Midbrain (tissue), 1 donor: ENCODE measurements at regions not wholly inside any gene's neighbourhood (a gene's known extent, or its start where the extent isn't known, plus 50 kb on each side); places are given as distances from the start of the nearest gene placed in this dataset.
"Not testable (repeated sequence)": the region's sequence is repeated elsewhere in the genome, so short reads cannot be mapped to it uniquely, and the experiment has no call there.

Experiments used
- DNase-seq: peaks from one replicate; lab custom pipeline; 2025; lab: John Stamatoyannopoulos, UW

- DNase-seq, result no peak
These were observed 479.8 kb upstream of the IMPG1 start for GRCh38 chr6:76552268-76552667.

DNA sequence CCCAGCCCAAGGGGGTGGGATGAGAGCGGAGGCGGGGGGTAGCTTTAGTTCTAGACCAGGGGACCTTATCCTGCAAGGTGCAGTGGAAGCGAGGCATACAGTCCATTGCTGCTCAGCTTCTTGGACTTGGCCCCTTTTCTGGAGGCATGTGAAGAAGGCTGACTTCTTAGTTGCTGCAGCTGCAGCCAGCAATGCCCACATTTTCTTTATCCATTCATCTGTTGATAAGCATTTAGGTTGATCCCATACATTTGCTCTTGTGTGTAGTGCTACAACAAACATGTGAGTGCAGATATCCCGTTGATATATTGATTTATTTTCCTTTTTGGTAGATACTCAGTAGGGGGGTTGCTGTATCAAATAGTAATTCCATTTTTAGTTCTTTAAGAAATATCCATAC is 461.2 kb upstream of the IMPG1 start:
- DNase-seq, result no peak

DNA sequence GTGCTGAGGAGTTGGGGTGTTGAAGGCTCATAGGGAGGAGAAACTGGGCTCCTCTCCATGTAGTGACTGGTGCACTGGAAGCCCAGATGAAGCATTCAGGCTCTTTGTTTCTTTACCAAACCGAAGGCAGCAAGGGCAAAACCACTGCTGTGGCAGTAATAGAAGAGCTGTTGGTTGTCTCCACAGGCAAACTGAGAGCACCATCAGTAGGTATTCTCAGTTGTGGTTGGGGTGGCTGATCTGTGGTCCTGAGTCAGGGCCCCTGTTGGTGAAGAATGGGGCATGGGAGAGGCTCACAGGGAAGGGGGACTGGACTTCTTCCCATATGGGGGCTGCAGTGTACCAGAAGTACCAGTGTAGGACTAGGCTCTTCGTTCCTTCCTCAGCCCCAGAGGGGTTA is 460.2 kb upstream of the IMPG1 start:
- no peak for DNase-seq

GRCh38 chr6:76518443-76518842 is 446.0 kb upstream of the IMPG1 start:
- no peak for DNase-seq

DNA sequence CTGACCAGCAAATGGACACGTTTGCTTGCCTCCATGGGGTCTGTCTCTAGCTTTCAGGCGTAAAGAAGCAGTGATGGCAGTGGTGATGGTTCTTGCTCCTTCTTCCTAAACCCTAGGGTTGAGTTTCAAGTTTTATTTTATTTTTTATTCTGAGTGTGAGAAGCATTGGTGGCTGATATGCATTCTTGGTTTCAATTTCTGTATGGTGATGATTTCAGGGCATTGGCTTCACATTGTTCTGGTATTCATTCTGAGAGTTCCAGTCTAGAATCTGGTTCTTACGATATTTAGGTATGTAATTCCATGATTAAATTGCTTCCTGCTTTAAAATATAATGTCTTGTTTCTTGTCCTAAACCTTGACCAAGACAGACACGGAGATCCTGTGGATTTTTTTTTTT is 444.5 kb upstream of the IMPG1 start:
- DNase-seq, result no peak

- no peak for DNase-seq
These were observed 438.0 kb upstream of the IMPG1 start for GRCh38 chr6:76510489-76510888.

GRCh38 chr6:76509397-76509796 is 436.9 kb upstream of the IMPG1 start:
- no peak for DNase-seq

- DNase-seq, result no peak
These were observed 434.3 kb upstream of the IMPG1 start for GRCh38 chr6:76506808-76507207.

DNA sequence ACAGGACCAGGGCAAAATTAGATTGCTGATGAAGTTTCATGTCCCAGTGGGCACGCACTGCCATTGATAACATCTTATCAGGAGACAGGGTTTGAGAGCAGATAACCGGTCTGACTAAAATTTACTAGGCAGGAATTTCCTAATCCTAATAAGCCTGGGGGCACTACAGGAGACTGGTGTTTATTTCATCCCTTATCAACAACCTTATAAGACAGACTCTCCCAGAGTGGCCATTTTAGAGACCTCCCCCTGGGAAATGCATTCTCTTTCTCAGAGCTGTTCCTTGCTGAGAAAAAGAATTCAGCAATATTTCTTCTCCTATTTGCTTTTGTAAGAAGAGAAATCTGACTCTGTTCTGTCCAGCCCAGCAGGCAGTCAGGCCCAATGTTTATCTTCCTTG is 423.4 kb upstream of the IMPG1 start:
- DNase-seq, result no peak

GRCh38 chr6:76491376-76491775 is 418.9 kb upstream of the IMPG1 start:
- DNase-seq, result not testable (repeated sequence)

DNA sequence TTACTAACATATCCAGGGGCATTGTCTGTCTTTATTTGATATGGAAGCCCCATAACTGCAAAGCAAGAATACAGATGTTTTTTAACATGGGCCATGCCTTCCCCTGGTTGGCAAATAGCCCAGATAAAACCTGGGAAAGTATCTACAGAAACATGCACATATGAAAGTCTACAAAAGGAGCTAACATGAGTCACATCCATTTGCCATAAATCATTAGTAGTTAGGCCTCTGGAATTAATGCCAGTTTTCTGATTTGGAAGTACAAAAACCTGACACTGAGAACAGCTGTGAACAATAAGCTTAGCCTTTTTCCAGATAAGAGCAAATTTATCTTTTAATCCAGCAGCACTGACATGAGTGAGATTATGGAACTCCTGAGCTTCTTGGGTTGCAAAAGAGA is 418.0 kb upstream of the IMPG1 start:
- no peak for DNase-seq

DNA sequence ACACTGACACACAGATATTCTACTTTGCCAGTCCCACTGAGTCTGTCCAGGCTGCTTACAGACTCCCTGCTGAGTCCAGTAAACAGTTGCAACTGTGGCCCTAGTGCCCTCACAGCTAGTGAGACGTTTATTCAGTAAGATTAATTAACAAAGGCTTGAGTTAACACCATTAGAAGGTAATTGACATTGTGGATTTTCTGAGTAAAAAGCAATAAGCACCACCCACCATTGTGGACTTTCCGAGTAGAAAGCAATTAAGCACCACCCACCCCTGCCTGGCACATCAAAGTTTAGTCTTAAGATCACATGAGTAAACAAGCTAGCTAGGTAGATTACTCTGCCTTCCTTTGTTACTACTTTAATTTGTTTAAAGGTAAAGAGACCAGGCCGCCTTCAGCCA is 408.6 kb upstream of the IMPG1 start:
- DNase-seq, result no peak

GRCh38 chr6:76472858-76473257 is 400.4 kb upstream of the IMPG1 start:
- DNase-seq, result no peak

DNA sequence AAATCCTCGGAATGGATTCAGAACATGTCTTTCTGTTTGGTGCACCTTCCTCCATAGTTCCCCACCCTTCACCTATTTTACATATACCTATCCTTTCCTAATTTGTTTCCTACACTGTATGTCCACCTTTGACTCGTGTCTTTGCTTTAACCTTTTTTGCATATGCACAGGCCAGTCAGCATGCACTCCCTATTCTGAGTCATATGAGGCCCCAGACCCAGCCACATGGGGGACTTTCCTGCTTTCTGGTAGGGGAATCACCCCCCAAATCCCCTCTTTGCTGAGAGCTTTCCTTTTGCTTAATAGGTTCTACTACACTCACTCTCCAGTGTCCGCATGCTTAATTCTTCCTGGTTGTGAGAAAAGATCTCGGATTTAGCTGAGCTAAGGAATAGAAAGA is 393.8 kb upstream of the IMPG1 start:
- no peak for DNase-seq

- DNase-seq, result no peak
These were observed 392.9 kb upstream of the IMPG1 start for GRCh38 chr6:76465410-76465809.

GRCh38 chr6:76453270-76453669 is 380.8 kb upstream of the IMPG1 start:
- no peak for DNase-seq

- no peak for DNase-seq
These were observed 379.7 kb upstream of the IMPG1 start for GRCh38 chr6:76451926-76452709.

DNA sequence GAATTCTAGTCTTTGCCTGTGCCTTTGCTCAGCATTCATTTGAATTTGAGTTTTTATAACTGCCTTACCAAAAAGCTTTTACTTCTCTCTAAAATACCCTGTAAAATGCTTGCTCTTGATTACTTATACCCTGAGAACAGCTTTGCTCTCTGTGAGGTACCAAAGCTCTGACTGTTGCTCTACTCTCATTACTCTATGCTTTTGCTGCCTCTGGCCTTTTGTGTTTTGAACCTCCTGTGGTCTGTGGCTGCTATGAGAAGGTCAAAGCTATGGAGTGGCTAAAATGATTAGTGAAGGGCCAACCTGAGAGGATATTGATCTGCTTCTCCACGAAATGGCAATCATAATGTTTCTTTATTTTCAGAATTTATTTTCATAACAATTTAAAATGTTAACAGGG is 375.6 kb upstream of the IMPG1 start:
- no peak for DNase-seq

DNA sequence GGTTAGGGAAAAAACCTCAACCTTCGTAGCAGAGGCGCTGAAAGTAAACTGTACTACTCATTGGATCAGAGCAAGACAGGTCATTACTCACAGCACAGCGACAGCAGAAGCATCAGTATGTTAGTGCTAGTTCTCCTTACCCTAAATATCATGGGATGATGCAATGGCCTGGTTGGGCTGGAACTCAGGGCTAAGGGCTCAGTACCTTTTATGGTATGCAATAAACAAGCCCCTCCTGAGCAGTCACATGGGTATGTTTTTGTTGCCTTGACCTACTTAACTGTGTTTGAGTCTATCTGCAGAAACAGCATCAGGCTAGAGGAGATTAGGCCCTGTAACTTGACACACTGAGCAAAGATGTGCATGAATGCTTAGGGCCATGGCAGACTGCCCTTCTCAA is 369.4 kb upstream of the IMPG1 start:
- no peak for DNase-seq

DNA sequence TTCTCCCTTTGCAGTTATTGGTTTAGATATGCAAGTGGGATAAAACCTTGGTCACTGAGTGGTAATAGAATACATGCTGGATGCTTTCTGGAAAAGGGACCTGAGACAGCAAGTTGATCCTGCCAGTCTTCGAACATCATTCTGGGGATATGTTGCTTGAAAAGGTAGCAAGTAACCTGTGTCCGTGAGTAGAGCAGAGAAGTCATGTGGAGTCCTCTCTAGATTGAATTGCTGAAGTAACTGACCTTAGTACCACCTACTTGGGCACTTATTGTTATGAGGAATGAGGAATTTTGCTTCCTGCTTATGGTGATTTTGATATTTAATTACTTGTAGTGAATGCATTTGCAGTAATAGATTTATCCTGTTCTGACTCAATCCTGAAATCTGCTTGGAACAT is 367.3 kb upstream of the IMPG1 start:
- DNase-seq, result no peak

DNA sequence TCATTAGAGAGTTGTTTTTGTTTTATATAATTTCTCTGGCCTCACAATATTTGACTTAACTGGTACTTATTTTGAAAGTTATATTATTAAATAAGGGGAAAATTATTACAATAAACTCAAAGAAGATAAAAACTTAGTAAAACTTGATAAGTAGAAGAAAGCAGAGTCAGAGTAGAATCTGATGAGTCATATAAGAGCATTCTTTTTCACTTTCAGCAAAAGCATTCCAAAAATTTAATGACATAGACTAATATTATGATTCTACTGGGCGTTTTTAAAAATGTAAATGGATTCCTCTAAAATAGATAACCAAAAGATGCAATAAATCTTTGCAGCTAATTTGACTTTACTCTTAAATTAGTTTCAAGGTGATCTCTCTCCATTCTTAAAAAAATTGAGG is 366.3 kb upstream of the IMPG1 start:
- DNase-seq, result no peak

- peak; percentile 1 for DNase-seq
These were observed 362.7 kb upstream of the IMPG1 start for GRCh38 chr6:76435174-76435573.

- no peak for DNase-seq
These were observed 350.2 kb upstream of the IMPG1 start for GRCh38 chr6:76422511-76423213.

GRCh38 chr6:76420094-76420493 is 347.6 kb upstream of the IMPG1 start:
- no peak for DNase-seq
